GM19351 (cell line): ENCODE measurements at regions not wholly inside any gene's neighbourhood (a gene's known extent, or its start where the extent isn't known, plus 50 kb on each side); places are given as distances from the start of the nearest gene placed in this dataset.
"Not testable (repeated sequence)": the region's sequence is repeated elsewhere in the genome, so short reads cannot be mapped to it uniquely, and the experiment has no call there.

Experiments used
- ATAC-seq: cut with Tn5 transposase; IDR thresholded peaks from one replicate; pipeline ENCODE4 v1.9.1; 2021; ENCODE audit warnings: mild to moderate bottlenecking, moderate library complexity; ENCODE audit not compliant: unreplicated experiment

- ATAC-seq = no peak
These were observed 298.4 kb upstream of the MMADHC start for GRCh38 chr2:149885946-149886345.

DNA sequence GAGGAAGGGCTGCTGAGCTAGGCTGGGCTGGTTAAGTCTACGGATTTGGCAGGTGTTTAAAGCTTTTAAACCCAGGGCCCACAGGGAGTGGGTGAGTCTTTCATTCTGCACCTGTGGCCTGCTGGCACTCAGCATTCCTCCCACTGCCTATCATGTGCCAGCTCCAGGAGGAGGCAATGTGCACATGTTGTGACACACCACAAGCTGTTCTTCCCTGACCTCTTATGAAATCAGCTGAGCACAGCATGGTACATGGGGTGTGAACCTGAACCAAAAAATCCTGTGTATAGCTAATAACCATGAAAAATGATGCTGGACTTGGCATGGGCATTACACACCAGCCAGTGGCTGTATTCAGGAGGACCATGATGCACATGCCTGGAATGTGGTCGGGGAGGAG is 297.9 kb upstream of the MMADHC start:
- no peak for ATAC-seq

- ATAC-seq = no peak
These were observed 297.3 kb upstream of the MMADHC start for GRCh38 chr2:149884871-149885270.

GRCh38 chr2:149877913-149878312 is 290.3 kb upstream of the MMADHC start:
- no peak for ATAC-seq

- no peak for ATAC-seq
These were observed 289.5 kb upstream of the MMADHC start for GRCh38 chr2:149877074-149877473.

- ATAC-seq = no peak
These were observed 286.4 kb upstream of the MMADHC start for GRCh38 chr2:149873936-149874335.

DNA sequence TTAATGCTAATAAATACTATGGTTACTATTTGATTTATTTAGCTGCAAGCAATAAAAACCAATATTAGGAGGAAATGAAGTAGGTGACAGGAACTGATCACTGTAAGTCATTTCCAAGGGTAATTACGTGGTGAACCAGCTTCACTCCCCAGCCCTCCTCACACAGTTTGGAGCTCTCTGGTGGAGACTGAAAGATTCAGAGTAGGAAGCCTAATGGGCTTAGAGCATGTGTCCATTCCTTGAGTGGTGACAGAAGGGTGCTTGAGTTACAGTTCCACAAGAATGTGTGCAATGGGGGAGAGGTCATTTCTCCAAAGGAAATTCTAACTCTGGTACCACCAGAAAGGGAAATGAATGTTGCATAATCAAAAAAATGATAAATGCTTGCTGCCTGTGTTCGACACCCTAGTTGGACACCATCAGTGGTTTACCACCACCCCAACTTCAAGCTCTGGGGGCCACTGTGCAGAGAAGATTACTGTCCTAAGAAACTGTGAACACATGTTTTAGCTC is 285.1 kb upstream of the MMADHC start:
- ATAC-seq = no peak

DNA sequence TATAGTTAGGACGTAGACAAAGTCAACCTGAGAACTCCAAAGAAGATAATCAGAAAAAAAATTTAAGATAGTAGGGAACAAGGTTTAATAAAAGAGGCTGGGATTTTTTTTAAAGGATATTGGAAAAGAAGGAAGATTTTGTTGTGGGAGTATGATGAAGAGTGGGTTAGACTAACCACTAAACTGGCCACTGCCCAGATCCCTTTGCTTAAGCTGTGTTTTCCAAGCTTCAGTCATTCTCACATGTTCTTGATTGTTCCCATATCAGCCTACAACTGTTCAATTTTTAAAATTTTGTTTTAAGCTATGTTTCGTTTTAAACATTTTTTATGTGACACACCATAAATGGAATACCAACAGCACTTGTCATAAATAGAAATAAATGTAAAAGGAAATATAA is 284.5 kb upstream of the MMADHC start:
- ATAC-seq = no peak

- ATAC-seq = no peak
These were observed 283.7 kb upstream of the MMADHC start for GRCh38 chr2:149871091-149871885.

- no peak for ATAC-seq
These were observed 275.7 kb upstream of the MMADHC start for GRCh38 chr2:149863227-149863626.

DNA sequence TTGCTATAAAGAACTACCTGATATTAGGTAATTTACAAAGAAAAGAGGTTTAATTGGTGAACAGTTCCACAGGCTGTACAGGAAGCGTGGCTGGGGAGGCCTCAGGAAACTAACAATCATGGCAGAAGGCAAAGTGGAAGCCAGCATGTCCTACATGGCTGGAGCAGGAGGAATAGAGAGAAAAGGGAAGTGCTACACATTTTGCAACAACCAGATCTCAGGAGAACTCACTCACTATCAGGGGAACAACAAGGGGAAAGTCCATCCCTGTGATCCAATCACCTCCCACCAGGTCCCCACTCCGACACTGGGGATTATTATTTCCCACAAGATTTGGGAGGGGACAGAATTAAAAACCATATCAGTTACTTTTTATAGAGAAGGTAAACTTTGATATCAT is 273.5 kb upstream of the MMADHC start:
- ATAC-seq = no peak

GRCh38 chr2:149860276-149860921 is 272.8 kb upstream of the MMADHC start:
- no peak for ATAC-seq

GRCh38 chr2:149858901-149859634 is 271.5 kb upstream of the MMADHC start:
- no peak for ATAC-seq

- no peak for ATAC-seq
These were observed 270.6 kb upstream of the MMADHC start for GRCh38 chr2:149858216-149858615.

- ATAC-seq = no peak
These were observed 269.8 kb upstream of the MMADHC start for GRCh38 chr2:149857344-149857743.

GRCh38 chr2:149855859-149856258 is 268.3 kb upstream of the MMADHC start:
- ATAC-seq = not testable (repeated sequence)

DNA sequence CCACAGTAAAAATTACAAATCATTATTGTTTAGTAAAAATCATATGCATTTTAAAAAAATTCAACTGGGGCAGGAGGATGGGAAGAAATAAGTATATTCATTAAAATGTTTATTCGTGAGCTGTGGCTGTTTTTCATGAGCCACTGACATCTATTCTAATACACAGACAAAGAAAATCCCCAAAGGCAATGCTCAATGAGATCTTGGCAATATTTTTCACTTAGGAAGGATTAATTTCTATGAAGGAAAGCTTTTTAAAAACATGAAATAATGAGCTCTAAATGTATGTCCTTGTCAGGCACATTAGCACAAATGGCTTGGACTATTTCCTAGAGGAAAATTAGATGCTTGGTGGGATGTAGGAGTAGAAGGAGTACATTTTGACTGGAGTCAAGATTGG is 262.0 kb upstream of the MMADHC start:
- ATAC-seq = no peak

DNA sequence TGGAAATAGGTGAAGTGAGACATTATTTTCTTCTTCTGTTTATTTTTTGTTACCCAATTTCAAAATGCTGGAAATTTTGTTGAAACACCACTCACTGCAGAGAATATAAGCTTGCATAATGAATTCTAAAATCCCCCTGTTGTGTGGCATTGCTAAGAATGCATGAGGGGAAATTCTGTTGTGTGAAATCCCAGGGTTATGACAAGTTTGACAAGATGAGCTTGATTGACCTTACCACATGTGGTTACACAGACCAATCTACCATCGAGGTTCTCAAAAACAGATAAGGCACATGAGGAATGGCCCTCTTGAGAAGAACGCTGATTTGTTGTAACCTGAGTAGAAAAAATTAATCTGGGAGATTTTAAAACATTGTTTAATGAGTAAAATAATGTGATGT is 261.6 kb upstream of the MMADHC start:
- ATAC-seq = no peak

- no peak for ATAC-seq
These were observed 253.8 kb upstream of the MMADHC start for GRCh38 chr2:149841396-149841795.

- no peak for ATAC-seq
These were observed 244.7 kb upstream of the MMADHC start for GRCh38 chr2:149832324-149832723.

- ATAC-seq = no peak
These were observed 241.1 kb upstream of the MMADHC start for GRCh38 chr2:149828520-149829210.
